GM23338 (cell line): ENCODE measurements at regions not wholly inside any gene's neighbourhood (a gene's known extent, or its start where the extent isn't known, plus 50 kb on each side); places are given as distances from the start of the nearest gene placed in this dataset.

Source experiments
- ATAC-seq: fragments of 200-7000 bp; cut with Tn5 transposase; 3 replicates; pipeline ENCODE4 v1.9.1; 2020
- DNase-seq: peaks from one replicate; pipeline ENCODE4 v3.0.0-alpha.2; 2015; ENCODE audit warnings: low spot score
- H2AFZ ChIP-seq: fragments of 200-600 bp; sonication (generic); 2 replicates; pipeline ENCODE4 v1.8.0; 2016; ENCODE audit warnings: antibody characterized with exemption, mild to moderate bottlenecking, moderate library complexity
- H3F3A ChIP-seq: fragments of 200-600 bp; sonication (generic); replicated peaks from 2 replicates; pipeline ENCODE4 v1.8.0; 2017; ENCODE audit warnings: antibody characterized with exemption, mixed run types, low read depth
- H3K27ac ChIP-seq: fragments of 200-600 bp; sonication (generic); 2 replicates; pipeline ENCODE4 v1.6.1; 2016; ENCODE audit warnings: low read depth
- H3K27me3 ChIP-seq: fragments of 200-600 bp; sonication (generic); 2 replicates; pipeline ENCODE4 v1.8.0; 2016; ENCODE audit warnings: mild to moderate bottlenecking, mixed run types, moderate library complexity; ENCODE audit not compliant: insufficient read depth
- H3K36me3 ChIP-seq: fragments of 200-600 bp; sonication (generic); 2 replicates; pipeline ENCODE4 v1.8.0; 2016; ENCODE audit warnings: mild to moderate bottlenecking; ENCODE audit not compliant: insufficient read depth
- H3K4me1 ChIP-seq: fragments of 200-600 bp; sonication (generic); 2 replicates; pipeline ENCODE4 v1.8.0; 2016; ENCODE audit warnings: mild to moderate bottlenecking, moderate library complexity; ENCODE audit not compliant: insufficient read depth
- H3K4me2 ChIP-seq: fragments of 200-600 bp; sonication (generic); 2 replicates; pipeline ENCODE4 v1.7.1; 2017; ENCODE audit warnings: mixed run types
- H3K4me3 ChIP-seq: fragments of 200-600 bp; sonication (generic); 2 replicates; pipeline ENCODE4 v1.6.1; 2016; ENCODE audit warnings: mixed run types
- H3K79me2 ChIP-seq: fragments of 200-600 bp; sonication (generic); replicated peaks from 2 replicates; pipeline ENCODE4 v1.8.0; 2017; ENCODE audit warnings: mild to moderate bottlenecking; ENCODE audit not compliant: insufficient read depth
- H3K9me2 ChIP-seq: fragments of 200-600 bp; sonication (generic); 2 replicates; pipeline ENCODE4 v1.8.0; 2017; ENCODE audit not compliant: insufficient read depth
- H4K20me1 ChIP-seq: fragments of 200-600 bp; sonication (generic); replicated peaks from 2 replicates; pipeline ENCODE4 v1.8.0; 2017; ENCODE audit warnings: mild to moderate bottlenecking; ENCODE audit not compliant: insufficient read depth
- H3K27ac Mint-ChIP-seq: 2 replicates; pipeline ENCODE4 v1.8.0; 2020; ENCODE audit warnings: inconsistent platforms, mild to moderate bottlenecking, moderate library complexity, mixed read lengths
- H3K27me3 Mint-ChIP-seq: 3 replicates; pipeline ENCODE4 v1.8.0; 2022; ENCODE audit warnings: low read depth, mild to moderate bottlenecking, moderate library complexity, mixed read lengths, inconsistent platforms; ENCODE audit not compliant: insufficient read depth, poor library complexity
- H3K36me3 Mint-ChIP-seq: 3 replicates; pipeline ENCODE4 v1.8.0; 2021; ENCODE audit warnings: low read depth, mild to moderate bottlenecking, inconsistent platforms, moderate library complexity, mixed read lengths
- H3K4me1 Mint-ChIP-seq: 3 replicates; pipeline ENCODE4 v1.8.0; 2020; ENCODE audit warnings: mild to moderate bottlenecking, inconsistent platforms, mixed read lengths
- H3K4me3 Mint-ChIP-seq: 3 replicates; pipeline ENCODE4 v1.8.0; 2021; ENCODE audit warnings: moderate library complexity, mild to moderate bottlenecking, inconsistent platforms, mixed read lengths
- H3K9me3 Mint-ChIP-seq: 3 replicates; pipeline ENCODE4 v1.8.0; 2020; ENCODE audit warnings: moderate library complexity, mild to moderate bottlenecking, inconsistent platforms, mixed read lengths
- CREB1 ChIP-seq: fragments of 250-450 bp; sonication (Bioruptor Pico); IDR thresholded peaks from 2 replicates; pipeline ENCODE4 v1.5.0; 2020; ENCODE audit warnings: low read depth, mild to moderate bottlenecking, moderate library complexity
- ETS1 ChIP-seq: IDR thresholded peaks from 2 replicates; pipeline ENCODE4 v1.6.1; 2016; ENCODE audit warnings: antibody characterized with exemption
- JUNB ChIP-seq: IDR thresholded peaks from one replicate; pipeline ENCODE4 v1.6.1; 2016; ENCODE audit warnings: antibody characterized with exemption; ENCODE audit not compliant: unreplicated experiment
- NANOG ChIP-seq: IDR thresholded peaks from 2 replicates; pipeline ENCODE4 v1.6.1; 2016; ENCODE audit warnings: antibody characterized with exemption, borderline replicate concordance
- POLR2AphosphoS5 ChIP-seq: IDR thresholded peaks from 2 replicates; pipeline ENCODE4 v1.6.1; 2016; ENCODE audit warnings: antibody characterized with exemption, low read depth
- STAT1 ChIP-seq: IDR thresholded peaks from one replicate; pipeline ENCODE4 v1.6.1; 2016; ENCODE audit warnings: antibody characterized with exemption; ENCODE audit not compliant: unreplicated experiment
- ZNF114 ChIP-seq: fragments of 250-450 bp; sonication (Bioruptor Pico); IDR thresholded peaks from 2 replicates; pipeline ENCODE4 v1.5.0; 2020; ENCODE audit warnings: mild to moderate bottlenecking, moderate library complexity
- ZNF331 ChIP-seq: fragments of 250-450 bp; sonication (Bioruptor Pico); IDR thresholded peaks from 2 replicates; pipeline ENCODE4 v1.5.0; 2020; ENCODE audit warnings: low read depth, mild to moderate bottlenecking, moderate library complexity
- TF ChIP-seq, protein P1 (sequence below), 2 experiments: fragments of 200-600 bp in 1 of 2; sonication (generic) in 1 of 2; conservative IDR thresholded peaks; 2 replicates each; pipeline versions ENCODE4 v1.5.1 to v1.6.1; 2016 to 2017; ENCODE audit warnings: antibody characterized with exemption in 2 of 2, low read depth in 2 of 2, mild to moderate bottlenecking in 2 of 2, moderate library complexity in 1 of 2
- TF ChIP-seq, protein P2 (sequence below): fragments of 250-450 bp; sonication (Bioruptor Pico); IDR thresholded peaks from 2 replicates; pipeline ENCODE4 v1.5.0; 2020; ENCODE audit warnings: mild to moderate bottlenecking, moderate library complexity
- TF ChIP-seq, protein P3 (sequence below): IDR thresholded peaks from one replicate; pipeline ENCODE4 v1.6.1; 2018; ENCODE audit warnings: antibody characterized with exemption; ENCODE audit not compliant: unreplicated experiment

- Mint-ChIP-seq H3K4me1 (peaks cover 8% of the 10 kb centered on the region), H3K27ac (no peak overlapping the region), H3K4me3 (no peak overlapping the region), H3K9me3 (no peaks in the 10 kb centered on the region), H3K27me3 (peaks cover 6% of the 10 kb centered on the region), H3K36me3 (no peaks in the 10 kb centered on the region)
- TF ChIP-seq POLR2AphosphoS5 (no peak), ETS1 (no peak), JUNB (no peak), CREB1 (no peak), NANOG (no peak), ZNF114 (no peak), STAT1 (no peak), ZNF331 (no peak)
- TF ChIP-seq, protein P1, sequence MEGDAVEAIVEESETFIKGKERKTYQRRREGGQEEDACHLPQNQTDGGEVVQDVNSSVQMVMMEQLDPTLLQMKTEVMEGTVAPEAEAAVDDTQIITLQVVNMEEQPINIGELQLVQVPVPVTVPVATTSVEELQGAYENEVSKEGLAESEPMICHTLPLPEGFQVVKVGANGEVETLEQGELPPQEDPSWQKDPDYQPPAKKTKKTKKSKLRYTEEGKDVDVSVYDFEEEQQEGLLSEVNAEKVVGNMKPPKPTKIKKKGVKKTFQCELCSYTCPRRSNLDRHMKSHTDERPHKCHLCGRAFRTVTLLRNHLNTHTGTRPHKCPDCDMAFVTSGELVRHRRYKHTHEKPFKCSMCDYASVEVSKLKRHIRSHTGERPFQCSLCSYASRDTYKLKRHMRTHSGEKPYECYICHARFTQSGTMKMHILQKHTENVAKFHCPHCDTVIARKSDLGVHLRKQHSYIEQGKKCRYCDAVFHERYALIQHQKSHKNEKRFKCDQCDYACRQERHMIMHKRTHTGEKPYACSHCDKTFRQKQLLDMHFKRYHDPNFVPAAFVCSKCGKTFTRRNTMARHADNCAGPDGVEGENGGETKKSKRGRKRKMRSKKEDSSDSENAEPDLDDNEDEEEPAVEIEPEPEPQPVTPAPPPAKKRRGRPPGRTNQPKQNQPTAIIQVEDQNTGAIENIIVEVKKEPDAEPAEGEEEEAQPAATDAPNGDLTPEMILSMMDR (conservative IDR thresholded peaks at IDR 0.05; ENCODE audit: low read depth in 2 of 2): no peak
- TF ChIP-seq, protein P2, sequence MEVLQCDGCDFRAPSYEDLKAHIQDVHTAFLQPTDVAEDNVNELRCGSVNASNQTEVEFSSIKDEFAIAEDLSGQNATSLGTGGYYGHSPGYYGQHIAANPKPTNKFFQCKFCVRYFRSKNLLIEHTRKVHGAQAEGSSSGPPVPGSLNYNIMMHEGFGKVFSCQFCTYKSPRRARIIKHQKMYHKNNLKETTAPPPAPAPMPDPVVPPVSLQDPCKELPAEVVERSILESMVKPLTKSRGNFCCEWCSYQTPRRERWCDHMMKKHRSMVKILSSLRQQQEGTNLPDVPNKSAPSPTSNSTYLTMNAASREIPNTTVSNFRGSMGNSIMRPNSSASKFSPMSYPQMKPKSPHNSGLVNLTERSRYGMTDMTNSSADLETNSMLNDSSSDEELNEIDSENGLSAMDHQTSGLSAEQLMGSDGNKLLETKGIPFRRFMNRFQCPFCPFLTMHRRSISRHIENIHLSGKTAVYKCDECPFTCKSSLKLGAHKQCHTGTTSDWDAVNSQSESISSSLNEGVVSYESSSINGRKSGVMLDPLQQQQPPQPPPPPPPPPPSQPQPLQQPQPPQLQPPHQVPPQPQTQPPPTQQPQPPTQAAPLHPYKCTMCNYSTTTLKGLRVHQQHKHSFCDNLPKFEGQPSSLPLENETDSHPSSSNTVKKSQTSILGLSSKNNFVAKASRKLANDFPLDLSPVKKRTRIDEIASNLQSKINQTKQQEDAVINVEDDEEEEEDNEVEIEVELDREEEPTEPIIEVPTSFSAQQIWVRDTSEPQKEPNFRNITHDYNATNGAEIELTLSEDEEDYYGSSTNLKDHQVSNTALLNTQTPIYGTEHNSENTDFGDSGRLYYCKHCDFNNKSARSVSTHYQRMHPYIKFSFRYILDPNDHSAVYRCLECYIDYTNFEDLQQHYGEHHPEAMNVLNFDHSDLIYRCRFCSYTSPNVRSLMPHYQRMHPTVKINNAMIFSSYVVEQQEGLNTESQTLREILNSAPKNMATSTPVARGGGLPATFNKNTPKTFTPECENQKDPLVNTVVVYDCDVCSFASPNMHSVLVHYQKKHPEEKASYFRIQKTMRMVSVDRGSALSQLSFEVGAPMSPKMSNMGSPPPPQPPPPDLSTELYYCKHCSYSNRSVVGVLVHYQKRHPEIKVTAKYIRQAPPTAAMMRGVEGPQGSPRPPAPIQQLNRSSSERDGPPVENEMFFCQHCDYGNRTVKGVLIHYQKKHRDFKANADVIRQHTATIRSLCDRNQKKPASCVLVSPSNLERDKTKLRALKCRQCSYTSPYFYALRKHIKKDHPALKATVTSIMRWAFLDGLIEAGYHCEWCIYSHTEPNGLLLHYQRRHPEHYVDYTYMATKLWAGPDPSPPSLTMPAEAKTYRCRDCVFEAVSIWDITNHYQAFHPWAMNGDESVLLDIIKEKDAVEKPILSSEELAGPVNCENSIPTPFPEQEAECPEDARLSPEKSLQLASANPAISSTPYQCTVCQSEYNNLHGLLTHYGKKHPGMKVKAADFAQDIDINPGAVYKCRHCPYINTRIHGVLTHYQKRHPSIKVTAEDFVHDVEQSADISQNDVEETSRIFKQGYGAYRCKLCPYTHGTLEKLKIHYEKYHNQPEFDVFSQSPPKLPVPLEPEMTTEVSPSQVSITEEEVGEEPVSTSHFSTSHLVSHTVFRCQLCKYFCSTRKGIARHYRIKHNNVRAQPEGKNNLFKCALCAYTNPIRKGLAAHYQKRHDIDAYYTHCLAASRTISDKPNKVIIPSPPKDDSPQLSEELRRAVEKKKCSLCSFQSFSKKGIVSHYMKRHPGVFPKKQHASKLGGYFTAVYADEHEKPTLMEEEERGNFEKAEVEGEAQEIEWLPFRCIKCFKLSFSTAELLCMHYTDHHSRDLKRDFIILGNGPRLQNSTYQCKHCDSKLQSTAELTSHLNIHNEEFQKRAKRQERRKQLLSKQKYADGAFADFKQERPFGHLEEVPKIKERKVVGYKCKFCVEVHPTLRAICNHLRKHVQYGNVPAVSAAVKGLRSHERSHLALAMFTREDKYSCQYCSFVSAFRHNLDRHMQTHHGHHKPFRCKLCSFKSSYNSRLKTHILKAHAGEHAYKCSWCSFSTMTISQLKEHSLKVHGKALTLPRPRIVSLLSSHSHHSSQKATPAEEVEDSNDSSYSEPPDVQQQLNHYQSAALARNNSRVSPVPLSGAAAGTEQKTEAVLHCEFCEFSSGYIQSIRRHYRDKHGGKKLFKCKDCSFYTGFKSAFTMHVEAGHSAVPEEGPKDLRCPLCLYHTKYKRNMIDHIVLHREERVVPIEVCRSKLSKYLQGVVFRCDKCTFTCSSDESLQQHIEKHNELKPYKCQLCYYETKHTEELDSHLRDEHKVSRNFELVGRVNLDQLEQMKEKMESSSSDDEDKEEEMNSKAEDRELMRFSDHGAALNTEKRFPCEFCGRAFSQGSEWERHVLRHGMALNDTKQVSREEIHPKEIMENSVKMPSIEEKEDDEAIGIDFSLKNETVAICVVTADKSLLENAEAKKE (CRISPR knock-in tag): no peak
- TF ChIP-seq, protein P3, sequence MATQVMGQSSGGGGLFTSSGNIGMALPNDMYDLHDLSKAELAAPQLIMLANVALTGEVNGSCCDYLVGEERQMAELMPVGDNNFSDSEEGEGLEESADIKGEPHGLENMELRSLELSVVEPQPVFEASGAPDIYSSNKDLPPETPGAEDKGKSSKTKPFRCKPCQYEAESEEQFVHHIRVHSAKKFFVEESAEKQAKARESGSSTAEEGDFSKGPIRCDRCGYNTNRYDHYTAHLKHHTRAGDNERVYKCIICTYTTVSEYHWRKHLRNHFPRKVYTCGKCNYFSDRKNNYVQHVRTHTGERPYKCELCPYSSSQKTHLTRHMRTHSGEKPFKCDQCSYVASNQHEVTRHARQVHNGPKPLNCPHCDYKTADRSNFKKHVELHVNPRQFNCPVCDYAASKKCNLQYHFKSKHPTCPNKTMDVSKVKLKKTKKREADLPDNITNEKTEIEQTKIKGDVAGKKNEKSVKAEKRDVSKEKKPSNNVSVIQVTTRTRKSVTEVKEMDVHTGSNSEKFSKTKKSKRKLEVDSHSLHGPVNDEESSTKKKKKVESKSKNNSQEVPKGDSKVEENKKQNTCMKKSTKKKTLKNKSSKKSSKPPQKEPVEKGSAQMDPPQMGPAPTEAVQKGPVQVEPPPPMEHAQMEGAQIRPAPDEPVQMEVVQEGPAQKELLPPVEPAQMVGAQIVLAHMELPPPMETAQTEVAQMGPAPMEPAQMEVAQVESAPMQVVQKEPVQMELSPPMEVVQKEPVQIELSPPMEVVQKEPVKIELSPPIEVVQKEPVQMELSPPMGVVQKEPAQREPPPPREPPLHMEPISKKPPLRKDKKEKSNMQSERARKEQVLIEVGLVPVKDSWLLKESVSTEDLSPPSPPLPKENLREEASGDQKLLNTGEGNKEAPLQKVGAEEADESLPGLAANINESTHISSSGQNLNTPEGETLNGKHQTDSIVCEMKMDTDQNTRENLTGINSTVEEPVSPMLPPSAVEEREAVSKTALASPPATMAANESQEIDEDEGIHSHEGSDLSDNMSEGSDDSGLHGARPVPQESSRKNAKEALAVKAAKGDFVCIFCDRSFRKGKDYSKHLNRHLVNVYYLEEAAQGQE: no peak
- DNase-seq (no peak), ATAC-seq (no peak)
- Histone ChIP-seq H3K4me3 (no peak overlapping the region), H3K27me3 (no peaks in the 10 kb centered on the region), H4K20me1 (no peaks in the 10 kb centered on the region), H3K4me2 (no peak overlapping the region), H3K27ac (no peak overlapping the region), H2AFZ (no peak overlapping the region), H3K9me2 (no peaks in the 10 kb centered on the region), H3K4me1 (no peaks in the 10 kb centered on the region), H3F3A (no peaks in the 10 kb centered on the region), H3K36me3 (no peaks in the 10 kb centered on the region), H3K79me2 (no peaks in the 10 kb centered on the region)
Measured at GRCh38 chr2:236904389-236905263, 181.1 kb upstream of the COPS8 start.
